D721Med (cell line): ENCODE measurements at regions not wholly inside any gene's neighbourhood (a gene's known extent, or its start where the extent isn't known, plus 50 kb on each side); places are given as distances from the start of the nearest gene placed in this dataset.
"Not testable (repeated sequence)": the region's sequence is repeated elsewhere in the genome, so short reads cannot be mapped to it uniquely, and the experiment has no call there.

Experiments used
- DNase-seq: peaks from one replicate; pipeline ENCODE4 v3.0.0; 2011; ENCODE audit warnings: low spot score; ENCODE audit not compliant: insufficient read length
- FAIRE-seq: peaks from 2 replicates; lab custom pipeline; 2011; peaks lifted over from hg19 to GRCh38; lab: Jason Lieb, UNC
- CTCF ChIP-seq: IDR thresholded peaks from 2 replicates; pipeline ENCODE4 v1.5.1; 2012; ENCODE audit warnings: mild to moderate bottlenecking, control low read depth; ENCODE audit not compliant: insufficient read depth; ENCODE audit errors: missing control alignments

- TF ChIP-seq CTCF: no peak
- no peak for FAIRE-seq
- no peak for DNase-seq
Measured at GRCh38 chr12:124091835-124092234, 118.8 kb downstream of the ZNF664 start.

- DNase-seq, FAIRE-seq: not testable (repeated sequence)
Measured at GRCh38 chr12:124092532-124092931, 119.5 kb downstream of the ZNF664 start.

- FAIRE-seq (peak; percentile 75), DNase-seq (no peak)
- no peak for TF ChIP-seq CTCF
Measured at GRCh38 chr12:124093297-124093696, 120.3 kb downstream of the ZNF664 start.

- no peak for DNase-seq
- no peak for TF ChIP-seq CTCF
- FAIRE-seq: no peak
Measured at GRCh38 chr12:124094188-124094587, 121.2 kb downstream of the ZNF664 start.

DNA sequence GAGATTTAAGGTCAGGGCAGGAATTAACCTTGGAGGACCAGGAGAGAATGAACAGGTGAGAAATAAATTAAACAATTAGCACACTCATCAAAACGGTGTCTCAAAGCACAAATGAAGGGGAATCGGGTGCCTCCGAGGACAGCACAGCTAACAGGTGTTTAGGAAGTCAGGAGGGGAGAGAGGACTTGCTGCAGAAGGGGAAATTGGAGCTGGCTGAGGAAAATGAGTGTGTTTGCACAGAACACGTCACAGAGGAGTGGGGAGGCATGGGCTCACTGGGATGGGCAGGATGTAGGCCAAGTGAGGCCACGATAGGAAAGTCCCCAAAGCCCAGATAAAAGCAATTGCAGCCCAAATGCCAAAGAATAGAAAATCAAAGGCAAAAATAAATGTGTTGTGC is 121.7 kb downstream of the ZNF664 start:
- no peak for TF ChIP-seq CTCF
- FAIRE-seq (no peak), DNase-seq (no peak)

DNA sequence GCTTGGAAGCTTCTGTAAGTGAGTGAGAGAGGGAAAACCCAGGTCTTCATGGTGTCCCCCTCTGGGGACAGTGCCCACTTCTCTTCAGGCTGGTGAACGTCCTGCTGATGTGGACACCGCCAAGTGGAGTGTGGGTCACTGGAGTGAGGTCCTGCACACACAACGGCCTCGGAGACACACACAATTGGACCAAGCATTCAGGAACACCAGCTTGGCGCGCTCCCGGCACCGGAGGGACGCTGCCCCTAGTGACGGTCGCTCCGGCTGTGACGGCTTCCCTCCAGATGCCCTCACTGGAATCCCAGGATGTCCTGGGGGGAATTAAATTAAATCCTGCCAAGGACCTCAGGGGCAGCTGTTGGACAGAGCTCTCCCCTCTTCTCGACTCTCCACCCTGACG is 123.1 kb downstream of the ZNF664 start:
- FAIRE-seq (no peak), DNase-seq (no peak)
- no peak for TF ChIP-seq CTCF

- TF ChIP-seq CTCF: no peak
- FAIRE-seq (no peak), DNase-seq (no peak)
Measured at GRCh38 chr12:124096869-124097434, 123.9 kb downstream of the ZNF664 start.

- DNase-seq: no peak
- no peak for TF ChIP-seq CTCF
- FAIRE-seq: no peak
Measured at GRCh38 chr12:124097701-124098100, 124.7 kb downstream of the ZNF664 start.
